Esophagus squamous epithelium (tissue), 4 donors: ENCODE measurements at regions not wholly inside any gene's neighbourhood (a gene's known extent, or its start where the extent isn't known, plus 50 kb on each side); places are given as distances from the start of the nearest gene placed in this dataset.

Source experiments
- CTCF ChIP-seq, 6 experiments: fragments of 450-650 bp in 4 of 6; fragments of 200-600 bp in 2 of 6; sonication (generic) in 2 of 6; IDR thresholded peaks; one replicate each; pipeline ENCODE4 v1.5.1; 2016 to 2019; ENCODE audit warnings: antibody characterized with exemption in 6 of 6, mild to moderate bottlenecking in 4 of 6, moderate library complexity in 4 of 6
- POLR2A ChIP-seq, 4 donors: fragments of 450-650 bp; IDR thresholded peaks; one replicate each; pipeline ENCODE4 v1.6.1; 2017; ENCODE audit warnings: antibody characterized with exemption in 4 of 4, mild to moderate bottlenecking in 4 of 4, moderate library complexity in 3 of 4

- TF ChIP-seq POLR2A (IDR thresholded peaks at IDR 0.05), result no peak
- no peak for TF ChIP-seq CTCF (IDR thresholded peaks at IDR 0.05)
Observed at GRCh38 chr10:78689584-78689935, 379.2 kb upstream of the ZMIZ1 start.
